GM19463 (cell line): ENCODE measurements at regions not wholly inside any gene's neighbourhood (a gene's known extent, or its start where the extent isn't known, plus 50 kb on each side); places are given as distances from the start of the nearest gene placed in this dataset.
"Not testable (repeated sequence)": the region's sequence is repeated elsewhere in the genome, so short reads cannot be mapped to it uniquely, and the experiment has no call there.

ENCODE experiments used
- ATAC-seq: cut with Tn5 transposase; IDR thresholded peaks from one replicate; pipeline ENCODE4 v1.9.1; 2021; ENCODE audit warnings: mild to moderate bottlenecking, moderate library complexity; ENCODE audit not compliant: unreplicated experiment

GRCh38 chr16:79845734-79846135 is 245.2 kb upstream of the MAF start:
- ATAC-seq: no peak

DNA sequence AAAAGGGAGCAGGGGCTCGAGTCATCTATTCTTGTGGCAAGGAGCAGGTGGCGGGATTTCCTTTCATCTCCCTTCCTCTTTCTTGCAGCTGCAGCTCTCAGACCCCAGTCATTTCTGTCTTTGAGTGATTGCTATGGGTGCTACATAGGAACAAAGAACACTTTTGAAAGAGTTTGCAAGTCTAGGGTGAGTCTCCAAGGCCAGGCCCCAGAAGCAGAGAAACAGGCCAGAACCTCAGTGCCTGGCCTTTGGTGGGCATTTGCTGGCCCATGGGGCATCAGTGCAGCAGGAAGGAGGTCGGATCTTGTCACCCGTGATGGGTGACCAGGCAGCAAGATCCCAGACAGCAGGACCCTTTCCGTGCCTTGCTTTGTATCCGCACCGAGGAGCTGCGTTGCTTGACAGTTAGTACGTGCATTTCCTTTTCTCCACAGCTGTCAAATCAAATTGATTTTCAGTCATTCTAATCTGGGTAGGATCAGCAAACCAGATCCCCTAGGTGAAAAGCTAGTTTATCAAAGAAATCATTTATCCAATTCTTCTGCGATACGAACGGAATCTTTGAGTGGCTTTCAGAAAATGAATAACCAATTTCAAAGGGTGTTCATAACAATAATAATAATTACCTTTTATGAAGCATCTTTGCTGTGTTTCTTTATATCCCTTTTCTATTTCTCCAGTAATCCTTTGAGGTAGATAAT is 244.6 kb upstream of the MAF start:
- peak; percentile 84 for ATAC-seq

- ATAC-seq: no peak
Measured at GRCh38 chr16:79844603-79845002, 244.1 kb upstream of the MAF start.

DNA sequence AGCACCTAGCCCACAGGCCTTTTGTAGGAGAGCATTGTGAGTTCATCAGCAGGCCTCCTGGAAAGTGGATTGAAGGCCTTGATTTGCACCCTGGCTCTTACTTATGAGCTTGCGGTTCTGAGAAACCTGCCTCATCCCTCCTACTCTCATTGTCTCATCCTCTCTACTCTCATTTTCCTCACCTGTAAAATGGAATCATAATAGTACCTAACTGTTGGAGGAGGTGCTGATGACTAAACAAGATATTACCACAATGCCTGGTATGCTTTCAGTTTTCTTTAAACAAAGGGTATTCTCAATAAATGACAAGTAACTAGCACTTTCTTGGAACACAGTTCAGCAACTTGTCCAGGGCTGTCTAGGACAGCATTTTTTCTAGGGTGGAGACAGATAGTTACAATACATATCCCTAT is 243.1 kb upstream of the MAF start:
- no peak for ATAC-seq

- no peak for ATAC-seq
Measured at GRCh38 chr16:79843145-79843544, 242.6 kb upstream of the MAF start.

GRCh38 chr16:79842197-79842596 is 241.7 kb upstream of the MAF start:
- no peak for ATAC-seq

DNA sequence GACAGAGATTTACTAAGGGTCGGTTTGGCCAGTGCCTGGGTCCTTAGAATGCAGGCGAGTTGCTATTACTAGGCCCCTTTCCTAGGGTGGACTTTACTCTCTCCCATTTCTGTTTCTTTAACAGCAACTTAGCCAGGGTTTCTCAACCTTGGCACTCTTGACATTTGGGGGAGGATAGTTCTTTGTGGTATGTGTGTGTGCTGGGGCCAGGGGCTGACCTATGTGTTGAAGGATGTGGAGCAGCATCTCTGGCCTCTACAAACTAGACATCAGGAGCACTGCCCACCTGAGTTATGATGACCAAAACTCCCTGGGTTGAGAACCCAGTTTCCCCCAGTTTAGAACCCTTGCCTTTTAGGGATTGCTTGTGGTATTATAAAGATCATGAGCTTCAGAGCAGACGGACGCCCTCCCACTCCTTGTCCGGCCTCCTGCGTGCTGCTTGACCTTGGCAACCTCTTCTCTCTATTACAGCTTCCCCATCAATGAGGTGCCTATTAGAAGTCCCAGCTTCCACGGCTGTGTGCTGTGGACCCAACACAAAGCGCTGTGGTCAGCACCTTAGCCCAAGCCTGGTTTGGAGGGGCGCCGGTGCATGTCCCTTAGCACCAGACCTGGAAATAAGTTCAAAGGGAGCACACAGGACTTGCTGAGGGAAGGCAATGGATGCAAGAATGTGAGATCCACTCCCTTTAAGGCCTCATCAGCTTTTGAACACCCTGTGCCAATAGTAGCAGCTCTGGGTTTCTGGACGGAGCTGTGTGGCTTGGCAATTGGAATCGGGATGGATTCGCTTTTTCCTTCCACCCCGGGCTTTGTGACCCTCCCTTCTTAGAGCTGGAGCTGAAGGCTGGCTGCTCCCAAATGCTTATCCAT is 239.2 kb upstream of the MAF start:
- ATAC-seq: no peak

DNA sequence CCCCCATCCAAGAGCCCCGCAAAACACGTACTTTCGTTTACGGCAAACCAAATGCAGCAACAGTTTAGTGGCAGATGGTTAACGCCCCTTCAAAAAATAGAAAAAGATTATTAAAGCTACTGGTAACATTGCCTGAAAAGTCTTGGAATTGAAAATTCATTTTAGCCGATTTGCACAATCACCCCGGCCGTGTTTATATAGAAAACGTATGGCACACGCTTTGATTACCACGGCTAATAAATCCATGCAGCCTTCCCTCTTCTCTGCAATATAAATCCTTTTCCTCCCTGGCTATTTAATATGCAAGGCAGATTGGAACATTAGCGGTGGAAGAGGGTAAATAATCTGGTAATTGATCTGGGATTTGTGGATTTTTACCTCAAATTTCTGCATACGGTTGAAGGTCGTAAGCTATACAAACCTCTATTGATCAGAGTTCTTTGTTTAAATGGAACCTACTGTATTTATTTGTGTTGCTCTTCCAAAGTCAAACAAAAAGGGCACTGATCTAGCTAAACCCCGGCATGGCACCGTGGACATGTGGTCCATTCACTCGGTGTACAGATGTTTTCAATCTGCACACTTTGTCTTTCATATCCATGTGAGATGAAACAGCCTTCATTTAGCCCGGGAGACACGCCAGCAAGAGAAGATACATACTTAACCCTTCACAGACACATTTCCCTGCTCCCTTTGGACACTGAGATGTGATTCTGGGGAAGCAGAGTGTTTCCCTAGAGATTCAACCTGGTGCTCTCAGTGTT is 238.1 kb upstream of the MAF start:
- ATAC-seq: no peak

- ATAC-seq: no peak
Measured at GRCh38 chr16:79836144-79836543, 235.6 kb upstream of the MAF start.

GRCh38 chr16:79835194-79835593 is 234.7 kb upstream of the MAF start:
- ATAC-seq: no peak

DNA sequence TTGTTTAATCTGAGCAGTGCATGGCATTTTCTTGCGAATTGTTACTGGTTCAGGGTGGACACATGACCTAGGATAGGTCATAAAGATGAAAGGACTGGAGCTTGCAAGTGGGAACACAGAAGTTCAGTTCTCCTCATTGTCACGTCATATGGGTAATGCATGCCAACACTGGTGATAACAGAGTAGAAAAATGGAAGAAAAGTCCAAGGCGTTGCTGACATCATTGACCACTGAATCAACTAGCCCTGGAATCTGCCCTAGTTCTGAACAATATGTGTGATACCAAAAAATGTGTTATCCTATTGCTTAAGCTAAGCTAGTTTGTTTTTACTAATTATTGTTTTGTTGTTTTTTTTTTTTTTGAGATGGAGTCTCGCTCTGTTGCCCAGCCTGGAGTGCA is 234.2 kb upstream of the MAF start:
- no peak for ATAC-seq

DNA sequence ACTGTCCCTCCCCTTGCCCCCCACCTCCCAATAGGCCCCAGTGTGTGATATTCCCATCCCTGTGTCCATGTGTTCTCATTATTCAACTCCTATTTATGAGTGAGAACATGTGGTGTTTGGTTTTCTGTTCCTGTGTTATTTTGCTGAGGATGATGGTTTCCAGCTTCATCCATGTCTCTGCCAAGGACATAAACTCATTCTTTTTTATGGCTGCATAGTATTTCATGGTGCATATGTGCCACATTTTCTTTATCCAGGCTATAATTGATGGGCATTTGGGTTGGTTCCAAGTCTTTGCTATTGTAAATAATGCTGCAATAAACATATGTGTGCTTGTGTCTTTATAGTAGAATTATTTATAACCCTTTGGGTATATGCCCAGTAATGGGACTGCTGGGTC is 233.5 kb upstream of the MAF start:
- not testable (repeated sequence) for ATAC-seq

GRCh38 chr16:79833559-79833958 is 233.0 kb upstream of the MAF start:
- ATAC-seq: no peak

DNA sequence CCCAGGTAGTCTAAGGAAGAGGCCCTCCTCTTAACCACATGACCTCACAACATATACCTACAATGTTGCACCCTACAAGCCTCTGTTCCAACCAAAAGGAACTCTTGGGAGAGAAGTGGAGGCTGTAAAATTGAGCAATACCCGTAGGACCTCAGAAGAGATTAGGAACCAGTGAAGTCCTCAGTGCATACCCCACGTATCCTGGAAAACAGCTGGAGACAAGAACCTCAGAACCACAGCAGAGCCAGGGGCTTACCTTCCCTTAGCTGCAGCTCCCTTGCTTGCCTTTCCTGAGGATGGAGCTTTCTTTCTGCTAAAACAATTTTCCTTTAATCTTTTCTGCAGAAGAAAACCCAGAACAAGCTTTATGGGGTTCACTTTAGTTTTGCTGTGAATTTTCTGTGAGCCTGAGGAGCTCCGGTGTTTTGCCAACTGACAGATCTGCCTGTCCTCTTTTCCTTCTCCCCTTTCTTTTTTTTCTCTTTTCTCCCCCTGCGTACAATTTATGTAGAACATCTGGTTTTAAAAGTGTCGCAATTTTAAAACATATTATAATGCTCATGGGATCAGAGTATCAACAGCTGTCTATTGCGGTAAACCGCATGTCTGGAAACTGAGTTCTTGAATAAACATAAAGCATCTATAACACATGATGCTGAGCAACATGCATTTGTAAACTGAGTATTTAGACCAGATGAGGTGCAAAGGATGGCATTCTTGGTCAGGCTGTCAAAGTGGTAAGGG is 226.4 kb upstream of the MAF start:
- ATAC-seq: no peak

DNA sequence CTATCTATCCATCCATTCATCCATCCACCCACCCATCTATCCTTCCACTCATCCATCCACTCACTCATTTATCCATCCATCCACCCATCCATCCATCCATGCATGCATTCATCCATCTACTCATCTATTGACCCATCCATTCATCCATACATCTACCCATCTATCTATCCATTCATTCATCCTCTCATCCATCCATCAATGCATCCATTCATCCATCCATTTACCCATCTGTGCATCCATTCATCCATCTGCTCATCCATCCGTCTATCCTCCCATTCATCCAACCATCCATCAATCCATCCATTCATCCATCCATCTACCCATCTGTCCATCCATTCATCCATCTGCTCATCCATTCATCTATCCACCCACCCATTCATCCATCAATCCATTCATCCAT is 224.5 kb upstream of the MAF start:
- ATAC-seq: no peak

- no peak for ATAC-seq
Measured at GRCh38 chr16:79823639-79824038, 223.1 kb upstream of the MAF start.

DNA sequence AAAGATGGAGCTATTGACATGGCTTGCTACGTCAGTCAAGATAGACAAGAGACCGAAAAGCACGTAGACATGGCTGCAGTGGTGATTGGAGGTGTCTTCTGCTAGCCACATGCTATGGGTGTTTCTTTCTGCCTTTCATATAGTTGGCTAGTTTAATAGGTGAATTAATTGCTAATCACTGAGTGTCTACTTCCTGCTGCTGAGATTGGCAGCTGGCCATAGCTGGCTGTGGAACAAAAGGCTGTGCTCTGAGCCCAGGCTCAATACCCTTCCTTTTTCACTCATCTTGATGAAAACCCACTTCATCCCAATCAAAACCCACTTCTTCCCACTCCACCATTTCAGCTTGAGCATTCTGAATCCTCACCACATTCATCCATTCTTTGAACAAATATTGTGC is 221.4 kb upstream of the MAF start:
- no peak for ATAC-seq

DNA sequence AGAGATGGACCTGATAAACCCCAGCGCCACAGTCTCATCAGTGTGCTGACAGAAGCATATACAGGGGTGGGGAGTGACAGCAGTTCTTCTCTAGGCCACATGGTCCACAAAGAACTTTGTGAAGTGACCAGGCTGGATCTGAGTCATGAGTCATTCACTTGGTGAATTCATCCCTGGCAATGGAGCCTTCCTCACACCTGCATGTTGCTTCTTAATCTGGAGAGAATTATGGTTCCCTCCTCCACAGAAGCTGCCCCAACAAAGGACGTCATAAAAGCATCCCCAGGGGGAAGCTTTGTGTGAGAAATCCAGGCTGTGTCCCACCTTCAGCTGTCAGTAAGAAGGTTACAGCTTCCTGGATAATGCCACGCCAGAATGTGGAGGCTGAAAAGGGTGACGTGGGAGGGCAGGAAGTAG is 215.6 kb upstream of the MAF start:
- no peak for ATAC-seq

DNA sequence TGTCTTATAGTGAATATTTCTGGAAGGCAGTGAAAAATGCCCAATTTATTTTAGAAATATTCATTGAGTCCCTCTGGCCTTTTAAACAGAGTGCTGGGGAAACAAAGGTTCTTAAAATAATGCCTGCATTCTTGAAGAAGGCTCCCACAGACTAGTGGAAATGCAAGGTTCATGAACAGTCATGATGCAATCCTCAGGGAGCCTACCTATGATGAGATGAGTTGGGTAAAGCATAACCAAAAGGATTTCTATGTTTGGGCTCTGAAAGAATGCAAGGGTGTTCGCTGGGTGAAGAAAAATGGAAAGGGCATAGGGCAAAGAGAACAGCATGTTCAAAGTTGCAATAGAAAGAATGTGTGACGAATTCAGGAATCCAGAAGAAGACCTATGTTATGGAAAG is 214.5 kb upstream of the MAF start:
- ATAC-seq: no peak

- no peak for ATAC-seq
Measured at GRCh38 chr16:79814124-79814523, 213.6 kb upstream of the MAF start.

GRCh38 chr16:79811541-79811940 is 211.0 kb upstream of the MAF start:
- ATAC-seq: no peak
